ENCODE measurements at regions not wholly inside any gene's neighbourhood (a gene's known extent, or its start where the extent isn't known, plus 50 kb on each side); places are given as distances from the start of the nearest gene placed in this dataset.
"Not testable (repeated sequence)": the region's sequence is repeated elsewhere in the genome, so short reads cannot be mapped to it uniquely, and the experiment has no call there.

DNA sequence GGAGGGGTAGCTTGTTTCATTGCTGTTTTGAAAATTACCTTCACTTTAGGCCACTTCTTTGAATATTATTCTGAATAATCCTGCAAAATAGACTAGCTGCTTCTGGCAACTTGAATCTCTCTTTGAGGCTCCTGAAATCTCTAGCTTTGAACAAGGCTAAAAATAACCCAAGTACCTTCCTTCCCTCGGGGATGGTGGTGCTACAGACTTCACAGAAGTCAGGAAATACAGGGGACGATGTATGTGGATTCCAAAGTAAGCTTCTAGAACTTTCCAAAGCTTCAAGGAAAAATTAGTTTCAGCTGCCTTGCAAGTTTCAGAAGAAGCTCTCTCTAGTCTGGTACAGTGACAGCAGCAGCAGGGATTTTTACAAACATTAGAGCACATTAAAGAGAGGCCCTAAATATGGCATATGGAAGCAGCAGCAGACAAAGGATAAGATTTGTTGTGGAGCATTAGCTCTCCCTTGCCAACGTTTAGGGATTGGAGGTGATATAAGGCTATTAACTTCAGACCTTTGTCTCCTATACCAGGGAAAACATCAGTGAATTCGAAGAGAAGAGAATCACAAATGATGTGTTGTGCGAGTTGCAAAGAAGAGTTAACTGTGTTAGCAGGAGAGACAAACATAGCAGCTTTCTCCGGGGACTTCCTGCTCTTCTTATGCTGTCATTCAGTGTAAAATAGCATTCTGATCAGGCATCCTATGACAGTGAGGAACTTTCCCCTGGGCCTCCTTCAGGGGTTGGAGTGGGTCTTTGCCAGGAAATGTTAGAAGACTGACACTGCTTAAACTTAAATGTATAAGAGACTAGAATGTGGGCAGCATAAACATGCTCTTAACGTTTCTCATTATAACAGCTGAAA is 783.0 kb upstream of the ARPP21 start:
- DNase-seq (ENCODE audit: low read depth in 4 of 4, low spot score in 1 of 4), result no peak

DNA sequence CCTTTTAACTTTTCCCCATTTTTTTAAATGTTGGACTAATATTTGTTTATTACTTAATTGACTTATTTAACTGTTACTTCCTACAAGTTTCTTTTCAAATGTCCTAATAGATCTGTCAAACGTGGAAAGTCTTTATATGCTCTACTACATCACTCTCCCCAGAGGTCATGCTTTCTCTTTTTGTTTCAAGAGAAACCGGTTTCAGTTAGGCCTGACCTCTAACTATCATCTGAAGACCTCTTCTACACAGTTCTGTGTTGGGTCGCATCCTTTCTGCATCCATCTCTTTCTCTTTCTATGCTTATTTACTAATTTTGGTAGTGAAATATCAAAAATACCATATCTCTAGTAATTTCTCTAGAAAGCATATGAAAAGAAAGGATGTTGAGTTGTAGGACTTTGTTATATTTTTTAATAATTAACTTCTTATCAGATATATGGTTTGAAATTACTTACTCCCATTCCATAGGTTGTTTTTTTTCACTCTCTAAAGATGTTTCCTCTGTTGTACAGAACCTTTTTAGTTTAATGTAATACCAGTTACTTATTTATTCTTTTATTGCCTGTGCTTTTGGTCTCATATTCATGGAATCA is 781.2 kb upstream of the ARPP21 start:
- no peak for DNase-seq (ENCODE audit: low read depth in 4 of 4, low spot score in 1 of 4)

DNA sequence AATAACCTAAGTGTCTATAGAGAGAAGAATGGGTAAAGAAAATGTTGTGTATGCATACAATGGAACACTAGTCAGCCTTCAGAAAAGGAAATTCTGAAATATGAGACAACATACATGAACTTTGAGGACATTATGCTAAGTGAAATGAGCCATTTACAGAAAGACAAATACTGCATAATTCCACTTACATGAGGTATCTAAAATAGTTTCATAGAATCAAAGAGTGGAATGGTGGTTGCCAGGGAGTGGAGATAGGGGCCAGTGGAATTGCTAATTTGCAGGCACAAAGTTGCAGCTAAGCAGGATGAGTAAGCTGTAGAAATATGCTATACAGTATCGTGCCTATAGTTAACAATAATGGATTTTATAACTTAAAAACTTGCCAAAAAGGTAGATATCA is 779.6 kb upstream of the ARPP21 start:
- no peak for DNase-seq (ENCODE audit: low read depth in 4 of 4, low spot score in 1 of 4)

DNA sequence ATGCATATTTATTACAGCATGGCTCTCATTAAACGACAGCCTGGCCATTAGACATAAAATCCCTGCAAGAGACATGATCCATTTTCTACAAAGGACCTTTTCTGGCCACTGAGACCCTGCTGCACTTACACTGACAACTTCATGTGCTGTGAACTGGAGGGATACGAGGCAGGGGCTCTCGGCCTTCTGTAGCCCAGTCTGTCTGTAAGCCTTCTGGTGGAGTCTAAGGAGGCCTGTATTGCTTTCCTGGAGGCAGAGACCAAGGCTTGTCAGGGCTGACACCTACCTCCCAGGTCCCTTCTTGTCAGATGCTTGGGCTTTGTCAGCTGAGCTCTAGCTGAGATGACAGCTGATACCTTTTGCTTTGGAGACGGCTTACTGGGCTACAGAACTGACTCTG is 776.9 kb upstream of the ARPP21 start:
- DNase-seq (ENCODE audit: low read depth in 4 of 4, low spot score in 1 of 4), result no peak

GRCh38 chr3:34863485-34863884 is 775.8 kb upstream of the ARPP21 start:
- DNase-seq (ENCODE audit: low read depth in 4 of 4, low spot score in 1 of 4), result no peak

GRCh38 chr3:34864011-34864410 is 775.3 kb upstream of the ARPP21 start:
- DNase-seq (ENCODE audit: low read depth in 4 of 4, low spot score in 1 of 4), result no peak

- DNase-seq (ENCODE audit: low read depth in 4 of 4, low spot score in 1 of 4), result no peak
Observed at GRCh38 chr3:34865346-34865745, 774.0 kb upstream of the ARPP21 start.

GRCh38 chr3:34868935-34869334 is 770.4 kb upstream of the ARPP21 start:
- DNase-seq (ENCODE audit: low read depth in 4 of 4, low spot score in 1 of 4), result no peak

DNA sequence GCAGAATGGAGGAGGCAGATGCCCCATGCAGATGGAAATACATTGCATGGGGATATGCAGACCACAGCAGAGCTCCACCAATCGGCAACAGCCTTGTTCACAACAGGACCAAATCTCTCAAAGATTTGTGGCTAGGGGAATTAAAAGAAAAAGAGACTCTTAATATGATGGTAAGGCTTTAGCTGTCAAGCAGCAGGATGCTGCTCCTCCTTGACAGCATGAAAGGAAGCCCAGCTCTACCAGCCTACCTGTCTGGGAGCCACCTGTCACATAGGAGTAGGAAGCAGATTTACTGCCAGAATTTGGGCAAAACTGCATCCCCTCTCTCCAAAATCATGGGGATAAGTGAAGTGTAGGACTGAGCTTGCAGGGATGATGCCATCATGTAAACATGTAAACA is 769.6 kb upstream of the ARPP21 start:
- DNase-seq (ENCODE audit: low read depth in 4 of 4, low spot score in 1 of 4), result no peak

GRCh38 chr3:34872406-34872805 is 766.9 kb upstream of the ARPP21 start:
- DNase-seq (ENCODE audit: low read depth in 4 of 4, low spot score in 1 of 4), result no peak

- DNase-seq (ENCODE audit: low read depth in 4 of 4, low spot score in 1 of 4), result no peak
Observed at GRCh38 chr3:34876997-34877396, 762.3 kb upstream of the ARPP21 start.

DNA sequence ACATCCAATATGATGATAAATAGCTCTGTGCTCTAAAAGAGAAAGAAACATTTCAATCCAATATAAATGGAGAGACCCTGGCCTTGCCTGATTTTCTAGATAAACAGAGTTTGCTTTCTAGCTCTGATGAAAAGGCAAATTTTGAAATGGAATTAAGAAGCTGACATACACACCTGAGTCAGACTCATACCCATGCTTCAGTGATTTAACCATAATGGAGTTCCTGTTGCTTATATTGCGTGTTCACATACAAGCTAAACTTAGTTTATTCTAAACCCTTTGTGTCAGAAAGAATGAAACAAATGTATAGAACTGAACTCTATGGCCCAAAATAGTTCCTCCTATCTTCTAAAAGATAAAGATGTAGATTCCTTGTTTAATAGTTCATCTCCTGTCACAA is 760.8 kb upstream of the ARPP21 start:
- no peak for DNase-seq (ENCODE audit: low read depth in 4 of 4, low spot score in 1 of 4)

DNA sequence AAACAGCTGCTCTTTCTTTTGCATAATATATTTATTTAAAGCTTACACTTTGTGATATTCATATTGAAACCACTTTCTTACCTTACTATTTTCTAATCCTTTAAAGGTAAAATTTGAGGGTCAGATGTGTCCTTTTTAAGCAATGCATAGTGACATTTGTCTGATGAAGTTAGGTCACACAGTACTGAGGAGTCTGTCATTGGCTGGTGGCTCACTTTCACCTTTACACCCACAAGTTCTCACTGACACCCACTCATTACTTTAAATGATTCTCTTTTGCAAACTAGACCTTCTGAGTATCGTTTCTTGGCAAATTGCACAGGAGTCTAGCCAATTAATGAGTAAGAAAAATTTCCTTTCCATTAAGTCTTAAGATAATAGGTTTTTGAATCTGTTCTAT is 758.3 kb upstream of the ARPP21 start:
- no peak for DNase-seq (ENCODE audit: low read depth in 4 of 4, low spot score in 1 of 4)

DNA sequence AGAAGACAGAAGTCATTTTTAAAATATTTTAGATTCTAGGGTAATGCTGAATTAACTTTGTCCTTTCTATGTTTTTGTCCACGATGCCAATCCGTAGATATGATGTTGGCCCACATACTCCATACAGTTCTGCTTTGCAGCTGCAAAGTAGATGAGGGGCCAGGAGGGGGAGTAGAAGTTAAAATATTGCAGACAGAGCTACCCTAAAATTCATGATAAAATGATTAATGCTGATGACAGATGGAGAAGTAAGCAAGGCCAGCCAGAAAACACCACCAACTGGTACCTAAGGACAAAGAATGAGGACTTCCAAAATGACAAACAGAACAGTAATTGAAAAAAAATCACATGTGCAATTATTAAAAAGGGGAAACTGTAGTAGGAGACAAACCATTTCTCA is 756.6 kb upstream of the ARPP21 start:
- DNase-seq (ENCODE audit: low read depth in 4 of 4, low spot score in 1 of 4), result no peak

DNA sequence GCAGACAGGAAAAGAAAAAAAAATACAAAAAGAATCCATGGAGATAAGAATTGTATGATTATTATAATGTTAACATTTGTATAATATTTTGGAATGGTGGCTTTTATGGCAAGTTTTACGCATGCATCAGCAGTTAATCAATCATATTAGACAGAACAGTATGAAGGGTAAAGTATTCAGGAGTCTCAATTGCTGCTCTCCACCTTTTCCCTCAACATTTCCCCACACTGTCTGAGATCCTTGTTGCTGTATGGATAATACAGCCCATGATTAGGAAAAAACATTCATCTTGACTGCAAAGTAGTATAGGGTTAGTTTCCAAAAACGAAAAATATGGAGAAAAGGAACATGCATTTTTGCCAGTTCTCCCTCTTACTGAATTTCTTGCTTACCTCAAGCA is 755.3 kb upstream of the ARPP21 start:
- no peak for DNase-seq (ENCODE audit: low read depth in 4 of 4, low spot score in 1 of 4)

DNA sequence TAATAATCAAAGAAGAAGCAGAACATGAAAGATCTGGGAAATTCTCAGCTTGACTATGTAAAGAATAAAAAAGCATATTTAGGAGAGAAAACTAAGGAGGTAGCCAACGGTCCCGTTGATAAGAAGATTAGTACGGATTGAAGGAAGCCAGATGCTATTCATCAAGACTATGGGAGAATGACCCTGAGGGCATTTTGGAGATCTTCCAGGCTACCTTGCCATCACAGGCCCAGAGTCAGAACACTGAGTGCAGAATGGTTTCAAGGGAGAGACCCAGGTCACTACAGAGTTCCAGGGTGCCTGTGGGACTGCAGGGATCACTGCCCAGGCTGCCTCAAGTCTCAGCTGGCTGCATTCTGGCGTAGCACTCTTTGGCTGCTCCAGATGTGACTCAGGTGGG is 752.9 kb upstream of the ARPP21 start:
- DNase-seq (ENCODE audit: low read depth in 4 of 4, low spot score in 1 of 4), result no peak

- no peak for DNase-seq (ENCODE audit: low read depth in 4 of 4, low spot score in 1 of 4)
Observed at GRCh38 chr3:34889641-34890040, 749.7 kb upstream of the ARPP21 start.

GRCh38 chr3:34890247-34890646 is 749.1 kb upstream of the ARPP21 start:
- no peak for DNase-seq (ENCODE audit: low read depth in 4 of 4, low spot score in 1 of 4)

GRCh38 chr3:34891941-34892340 is 747.4 kb upstream of the ARPP21 start:
- no peak for DNase-seq (ENCODE audit: low read depth in 4 of 4, low spot score in 1 of 4)

DNA sequence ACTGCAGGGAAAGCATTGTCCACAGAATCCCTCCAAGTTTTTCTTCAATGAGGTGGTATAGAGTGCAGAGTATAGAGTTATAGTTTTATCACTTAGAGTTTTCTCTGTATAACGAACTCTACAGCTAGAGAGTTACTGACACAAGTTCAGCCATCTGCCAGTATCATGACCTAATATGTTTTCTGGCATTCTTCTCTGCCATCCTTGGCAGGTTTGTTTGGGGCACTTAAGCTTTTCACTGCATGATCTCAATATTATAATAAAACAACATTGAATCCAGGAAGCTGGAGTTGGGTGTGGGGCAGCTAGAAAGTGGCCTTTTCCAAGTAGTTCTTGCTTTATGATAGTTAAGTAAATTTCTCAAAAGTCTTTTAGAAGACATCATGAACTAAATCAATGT is 743.5 kb upstream of the ARPP21 start:
- DNase-seq (ENCODE audit: low read depth in 4 of 4, low spot score in 1 of 4), result no peak

DNA sequence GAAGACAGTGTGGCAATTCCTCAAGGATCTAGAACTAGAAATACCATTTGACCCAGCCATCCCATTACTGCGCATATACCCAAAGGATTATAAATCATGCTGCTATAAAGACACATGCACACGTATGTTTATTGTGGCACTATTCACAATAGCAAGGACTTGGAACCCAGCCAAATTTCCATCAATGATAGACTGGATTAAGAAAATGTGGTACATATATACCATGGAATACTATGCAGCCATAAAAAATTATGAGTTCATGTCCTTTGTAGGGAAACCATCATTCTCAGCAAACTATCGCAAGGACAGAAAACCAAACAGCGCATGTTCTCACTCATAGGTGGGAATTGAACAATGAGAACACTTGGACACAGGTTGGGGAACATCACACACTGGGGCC is 729.6 kb upstream of the ARPP21 start:
- DNase-seq (ENCODE audit: low read depth in 4 of 4, low spot score in 1 of 4), result not testable (repeated sequence)

GRCh38 chr3:34919025-34919424 is 720.3 kb upstream of the ARPP21 start:
- DNase-seq (ENCODE audit: low read depth in 4 of 4, low spot score in 1 of 4), result no peak

DNA sequence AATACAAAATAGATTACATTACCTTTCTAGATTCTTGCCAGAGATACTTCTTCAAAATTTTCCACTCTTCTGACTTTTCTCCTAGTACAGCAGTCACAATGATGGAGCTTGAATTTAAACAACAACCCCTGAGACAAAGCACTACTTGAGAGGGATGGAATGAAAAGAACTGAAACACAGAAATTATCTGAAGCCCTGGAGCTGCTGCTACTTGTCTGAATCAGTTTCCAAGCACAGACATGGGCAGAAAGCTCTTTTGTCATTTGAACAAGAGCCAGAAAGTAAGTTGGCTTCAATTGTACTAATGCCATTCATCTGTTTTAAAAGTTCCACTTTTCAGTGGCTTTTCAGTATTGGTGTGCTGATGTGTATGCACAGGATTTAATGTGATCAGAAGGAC is 718.5 kb upstream of the ARPP21 start:
- no peak for DNase-seq (ENCODE audit: low read depth in 4 of 4, low spot score in 1 of 4)
